GM13977 (cell line): ENCODE measurements at regions not wholly inside any gene's neighbourhood (a gene's known extent, or its start where the extent isn't known, plus 50 kb on each side); places are given as distances from the start of the nearest gene placed in this dataset.
"Not testable (repeated sequence)": the region's sequence is repeated elsewhere in the genome, so short reads cannot be mapped to it uniquely, and the experiment has no call there.

Experiments
- DNase-seq: peaks from one replicate; pipeline ENCODE4 v3.0.0; 2012; ENCODE audit warnings: low spot score
- in situ Hi-C: fragments of 300-500 bp; cut with MboI; formaldehyde crosslinking; loops from one replicate; pipeline ENCODE4 v1.12.0; 2022; ENCODE audit warnings: low sequenced_read_pairs, low pct_unique_long_range_greater_than_20kb, mixed read lengths, inconsistent platforms; ENCODE audit not compliant: unreplicated experiment
- TF ChIP-seq, protein P1 (sequence below): IDR thresholded peaks from 2 replicates; pipeline ENCODE4 v1.5.1; 2012; ENCODE audit warnings: mild to moderate bottlenecking, control low read depth; ENCODE audit not compliant: insufficient read depth; ENCODE audit errors: extremely low read depth, missing control alignments

GRCh38 chr14:104306450-104307040, 168.2 kb downstream of the KIF26A start:
- TF ChIP-seq, protein P1, sequence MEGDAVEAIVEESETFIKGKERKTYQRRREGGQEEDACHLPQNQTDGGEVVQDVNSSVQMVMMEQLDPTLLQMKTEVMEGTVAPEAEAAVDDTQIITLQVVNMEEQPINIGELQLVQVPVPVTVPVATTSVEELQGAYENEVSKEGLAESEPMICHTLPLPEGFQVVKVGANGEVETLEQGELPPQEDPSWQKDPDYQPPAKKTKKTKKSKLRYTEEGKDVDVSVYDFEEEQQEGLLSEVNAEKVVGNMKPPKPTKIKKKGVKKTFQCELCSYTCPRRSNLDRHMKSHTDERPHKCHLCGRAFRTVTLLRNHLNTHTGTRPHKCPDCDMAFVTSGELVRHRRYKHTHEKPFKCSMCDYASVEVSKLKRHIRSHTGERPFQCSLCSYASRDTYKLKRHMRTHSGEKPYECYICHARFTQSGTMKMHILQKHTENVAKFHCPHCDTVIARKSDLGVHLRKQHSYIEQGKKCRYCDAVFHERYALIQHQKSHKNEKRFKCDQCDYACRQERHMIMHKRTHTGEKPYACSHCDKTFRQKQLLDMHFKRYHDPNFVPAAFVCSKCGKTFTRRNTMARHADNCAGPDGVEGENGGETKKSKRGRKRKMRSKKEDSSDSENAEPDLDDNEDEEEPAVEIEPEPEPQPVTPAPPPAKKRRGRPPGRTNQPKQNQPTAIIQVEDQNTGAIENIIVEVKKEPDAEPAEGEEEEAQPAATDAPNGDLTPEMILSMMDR, result no peak
- in situ Hi-C loops, result no loop called here
- no peak for DNase-seq

GRCh38 chr14:104307246-104307626, 168.8 kb downstream of the KIF26A start:
- in situ Hi-C loops, result no loop called here
- TF ChIP-seq, protein P1, result no peak
- no peak for DNase-seq

DNA sequence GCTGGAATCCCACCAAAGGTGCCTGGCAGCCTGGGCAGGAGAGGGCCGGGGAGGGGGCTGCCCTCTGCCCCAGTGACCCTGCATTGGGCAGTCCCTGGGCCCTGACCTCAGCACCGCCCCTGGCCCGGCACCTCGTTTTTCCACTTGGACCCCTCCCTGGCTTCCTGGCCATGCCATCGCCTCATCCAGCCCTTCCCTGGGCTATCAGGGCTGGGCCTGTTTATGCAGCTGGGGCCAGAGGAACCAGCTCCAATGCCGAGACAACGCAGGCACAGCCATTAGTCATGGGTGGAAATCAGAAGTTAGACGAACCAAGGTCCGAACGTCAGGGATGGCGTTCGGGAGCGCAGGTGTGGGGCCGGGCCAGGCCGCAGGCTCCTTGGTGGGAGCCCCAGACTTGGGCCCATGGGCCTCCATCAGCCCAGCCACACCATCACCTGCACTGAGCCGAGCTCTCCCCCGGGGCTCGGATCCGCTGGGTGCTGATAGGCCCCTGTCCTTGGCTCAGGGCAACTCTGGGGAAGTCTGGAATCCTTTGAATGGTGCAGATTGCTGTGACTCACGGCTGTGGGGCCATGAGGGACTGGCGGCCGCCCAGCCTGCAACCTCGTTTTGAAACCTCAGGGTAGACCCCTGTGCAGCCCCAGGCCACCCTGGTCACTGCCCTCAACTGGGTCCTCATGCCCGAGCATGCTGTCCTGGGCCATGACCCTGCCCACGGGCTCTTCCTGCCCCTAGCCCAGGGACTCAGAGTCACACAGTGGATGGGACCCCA, 169.4 kb downstream of the KIF26A start:
- TF ChIP-seq, protein P1, result no peak
- DNase-seq, result no peak
- in situ Hi-C loops, result no loop called here

GRCh38 chr14:104308534-104308933, 170.1 kb downstream of the KIF26A start:
- DNase-seq, in situ Hi-C loops: not testable (repeated sequence)

DNA sequence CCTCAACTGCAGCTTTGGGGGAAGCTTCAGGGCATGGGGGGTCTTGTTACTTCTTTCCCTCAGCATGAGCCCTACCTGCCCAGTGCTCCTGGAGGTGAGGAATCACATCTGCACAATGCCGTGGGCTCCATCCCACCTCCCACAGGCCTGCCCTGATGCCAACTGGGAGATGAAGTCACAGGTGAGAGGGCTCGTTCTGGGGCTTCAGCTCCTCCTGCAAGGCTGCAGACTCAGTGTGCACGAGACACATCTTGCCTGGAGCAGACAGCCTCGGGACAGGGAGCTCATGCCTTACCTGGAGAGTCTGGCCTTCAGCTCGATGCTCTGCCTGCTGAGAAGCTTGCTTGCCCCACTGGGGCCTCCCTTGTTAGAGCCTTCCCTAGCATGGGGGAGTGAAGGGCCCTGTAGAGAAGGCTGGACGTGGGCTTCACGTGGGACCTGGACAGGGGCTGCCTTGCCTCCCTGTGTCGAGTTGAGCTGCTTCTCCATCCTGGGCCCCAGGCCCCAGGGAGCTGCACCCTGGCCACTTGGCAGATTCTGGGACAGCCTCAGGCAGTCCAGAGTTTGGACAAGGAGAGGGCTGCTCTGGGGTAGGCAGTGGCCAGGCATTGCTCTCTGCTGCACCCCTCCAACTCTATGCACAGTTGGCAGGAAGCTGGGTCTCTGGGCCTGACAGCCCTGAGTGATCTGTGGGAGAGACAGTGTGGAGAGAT, 171.4 kb downstream of the KIF26A start:
- no peak for DNase-seq
- TF ChIP-seq, protein P1, result no peak
- in situ Hi-C loops, result no loop called here

DNA sequence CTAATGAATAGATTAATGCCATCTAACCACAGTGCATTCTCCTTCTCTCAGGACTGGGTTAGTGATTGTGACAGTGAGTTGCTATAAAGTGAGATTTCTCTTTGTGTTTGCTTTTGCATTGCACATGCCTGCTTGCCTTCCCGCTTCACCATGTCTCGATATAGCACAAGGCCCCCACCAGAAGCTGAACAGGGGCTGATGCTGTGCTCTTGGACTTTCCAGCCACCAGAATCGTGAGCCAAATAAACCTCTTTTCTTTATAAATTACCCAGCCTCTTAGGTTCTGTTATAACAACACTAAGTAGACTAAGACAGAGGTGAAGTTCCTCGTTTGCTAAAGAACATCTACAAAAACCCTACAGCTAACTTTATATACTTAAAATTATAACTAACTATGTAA, 173.0 kb downstream of the KIF26A start:
- TF ChIP-seq, protein P1, result no peak
- no peak for DNase-seq
- in situ Hi-C loops, result no loop called here

DNA sequence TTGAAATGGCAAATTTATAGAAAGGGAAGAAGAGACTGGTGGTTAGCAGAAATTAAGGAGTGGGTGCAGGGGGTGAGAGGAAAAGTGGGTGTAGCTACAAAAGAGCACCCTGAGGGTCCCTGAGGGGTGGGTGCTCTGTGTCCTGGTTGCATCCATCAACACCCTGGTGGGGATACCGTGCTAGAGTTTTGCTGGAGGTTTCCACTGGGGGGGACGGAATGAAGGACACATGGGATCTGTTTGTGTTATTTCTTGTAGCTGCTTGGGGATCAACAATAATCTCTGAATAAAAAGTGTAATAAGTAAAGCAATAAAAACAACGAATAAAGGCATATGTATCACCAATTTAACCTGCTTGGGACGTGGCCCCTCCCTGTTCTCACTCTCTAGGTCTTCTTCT, 175.3 kb downstream of the KIF26A start:
- TF ChIP-seq, protein P1, result no peak
- in situ Hi-C loops, result no loop called here
- DNase-seq, result no peak
